ENCODE measurements at regions not wholly inside any gene's neighbourhood (a gene's known extent, or its start where the extent isn't known, plus 50 kb on each side); places are given as distances from the start of the nearest gene placed in this dataset.
A peak's percentile ranks its signal among the peaks of the same experiment; 100 is the strongest.
"Not testable (repeated sequence)": the region's sequence is repeated elsewhere in the genome, so short reads cannot be mapped to it uniquely, and the experiment has no call there.

DNA sequence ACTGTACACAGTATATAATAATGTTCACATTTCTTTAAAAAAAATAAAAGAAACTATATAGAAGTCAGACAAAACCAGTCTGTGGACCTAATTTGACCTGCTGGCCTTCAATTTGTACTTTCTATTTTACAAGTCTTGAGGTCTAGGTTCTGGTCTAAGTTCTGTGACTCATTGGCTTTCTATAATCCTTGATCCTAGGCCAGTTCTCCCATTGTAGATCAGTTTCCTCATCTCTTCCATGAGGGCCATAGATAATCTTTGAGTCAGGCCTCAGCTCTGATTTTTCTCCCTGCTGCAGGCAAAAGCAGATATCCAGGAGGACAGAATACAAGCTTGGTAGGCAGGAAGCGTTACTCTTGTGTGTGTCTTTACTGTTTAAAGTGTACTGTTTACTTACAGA, 603.7 kb upstream of the CAMK1G start:
- DNase-seq: no peak

DNA sequence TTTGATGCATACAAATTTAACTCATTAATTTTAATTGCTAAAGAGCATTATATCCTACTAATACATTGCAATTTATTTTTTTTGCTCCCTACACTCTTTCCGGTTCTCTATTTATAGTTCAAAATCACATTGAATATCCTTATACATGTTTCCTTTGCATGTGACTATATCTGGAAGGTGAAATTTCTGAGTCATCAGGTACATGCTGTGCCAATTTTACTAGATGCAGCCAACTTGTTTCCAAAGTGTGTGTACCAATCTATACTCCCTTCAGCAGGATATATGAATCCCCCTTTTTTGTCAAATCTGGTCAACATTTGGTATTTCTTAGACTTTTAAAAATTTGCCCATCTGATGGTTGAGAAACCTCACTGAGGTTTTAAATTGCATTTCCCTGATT, 602.9 kb upstream of the CAMK1G start:
- no peak for DNase-seq

DNA sequence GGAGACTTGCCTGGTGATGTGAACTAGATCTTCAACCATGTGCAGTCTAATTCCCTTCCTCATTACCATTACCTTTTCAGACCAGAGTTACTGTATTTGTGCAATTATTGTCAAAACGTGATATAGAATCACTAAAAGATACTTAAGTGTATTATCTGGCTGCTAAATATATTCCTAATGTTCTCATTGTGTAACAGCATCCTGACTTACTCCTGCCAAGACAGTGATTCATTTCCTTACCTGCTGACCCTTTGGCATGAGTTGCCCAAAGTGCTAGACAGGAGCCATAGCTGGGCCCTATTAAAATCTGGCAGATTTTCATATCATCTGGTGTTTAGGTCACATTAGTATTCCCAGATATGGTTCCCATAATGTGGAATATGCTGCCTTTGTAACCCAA, 598.3 kb upstream of the CAMK1G start:
- DNase-seq: no peak

DNA sequence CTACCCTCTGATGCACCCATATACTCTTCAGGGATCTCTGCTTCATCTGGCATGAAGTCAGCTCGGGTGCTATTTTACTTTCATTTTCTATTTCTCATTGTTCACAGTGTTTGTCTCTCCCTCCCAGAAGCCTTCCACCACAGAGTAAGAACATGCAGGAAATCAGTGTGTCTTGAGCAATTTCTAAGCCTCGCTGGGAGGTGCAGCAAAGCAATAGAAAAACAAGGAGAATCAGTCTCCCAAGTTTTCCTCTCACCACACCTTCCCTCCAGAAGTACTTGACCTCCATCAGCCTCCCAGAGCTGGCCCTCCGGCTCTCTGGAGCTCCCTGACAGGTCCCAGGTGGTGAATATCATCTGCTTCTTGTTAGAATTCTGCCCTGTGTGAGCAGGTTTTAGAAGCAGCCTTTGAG, 594.7 kb upstream of the CAMK1G start:
- peak; percentile 45 to 47 for DNase-seq

DNA sequence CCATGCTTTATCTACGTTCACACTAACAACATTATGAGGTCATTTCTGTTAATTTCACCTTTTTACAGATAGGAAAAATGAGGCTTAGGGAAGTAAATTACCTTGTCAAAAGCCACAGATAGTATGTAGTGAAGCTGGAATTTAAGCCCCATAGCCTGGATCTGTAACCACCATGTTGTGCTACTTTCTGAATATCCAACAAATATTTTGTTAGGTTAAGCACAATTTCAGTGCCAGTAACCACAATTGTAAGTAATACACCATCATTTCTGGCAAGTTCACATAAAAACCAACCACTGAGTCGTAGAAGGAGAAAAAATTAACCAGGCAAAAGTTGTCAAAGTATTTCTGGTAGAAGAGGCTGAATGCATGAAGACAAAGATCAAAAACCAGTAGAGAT, 593.1 kb upstream of the CAMK1G start:
- DNase-seq: no peak

DNA sequence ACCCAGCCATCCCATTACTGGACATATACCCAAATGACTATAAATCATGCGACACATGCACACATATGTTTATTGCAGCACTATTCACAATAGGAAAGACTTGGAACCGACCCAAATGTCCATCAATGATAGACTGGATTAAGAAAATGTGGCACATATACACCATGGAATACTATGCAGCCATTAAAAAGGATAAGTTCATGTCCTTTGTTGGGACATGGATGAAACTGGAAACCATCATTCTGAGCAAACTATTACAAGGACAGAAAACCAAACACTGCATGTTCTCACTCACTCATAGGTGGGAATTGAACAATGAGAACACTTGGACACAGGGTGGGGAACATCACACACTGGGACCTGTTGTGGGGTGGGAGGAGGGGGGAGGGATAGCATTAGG, 586.5 kb upstream of the CAMK1G start:
- DNase-seq: not testable (repeated sequence)

DNA sequence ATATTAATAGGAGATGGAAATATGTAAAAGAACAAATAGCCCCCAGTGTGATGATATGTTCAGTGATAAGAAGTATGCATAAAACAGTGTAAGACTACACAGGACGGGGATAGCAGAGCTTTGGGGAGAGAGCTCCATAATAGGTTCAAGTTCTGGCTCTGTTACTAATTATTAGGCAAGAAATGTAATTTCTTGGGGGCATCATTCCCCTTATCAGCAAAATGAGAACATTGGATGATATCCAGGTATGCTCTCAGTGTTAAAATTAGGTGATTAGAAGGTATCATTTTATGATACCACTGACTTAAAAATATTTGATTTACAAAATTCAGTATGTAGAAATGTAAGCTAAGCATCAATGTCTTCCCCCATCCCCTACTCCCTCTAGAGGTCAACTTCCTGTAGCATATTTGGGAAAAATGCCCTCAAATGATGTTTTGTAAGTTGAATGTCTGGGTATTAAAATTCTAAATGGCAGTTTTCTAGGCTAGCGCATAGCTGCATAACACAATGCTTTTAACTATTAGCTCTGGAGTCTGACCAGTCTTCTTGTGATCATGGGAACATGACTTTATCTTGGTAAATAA, 585.7 kb upstream of the CAMK1G start:
- no peak for DNase-seq

DNA sequence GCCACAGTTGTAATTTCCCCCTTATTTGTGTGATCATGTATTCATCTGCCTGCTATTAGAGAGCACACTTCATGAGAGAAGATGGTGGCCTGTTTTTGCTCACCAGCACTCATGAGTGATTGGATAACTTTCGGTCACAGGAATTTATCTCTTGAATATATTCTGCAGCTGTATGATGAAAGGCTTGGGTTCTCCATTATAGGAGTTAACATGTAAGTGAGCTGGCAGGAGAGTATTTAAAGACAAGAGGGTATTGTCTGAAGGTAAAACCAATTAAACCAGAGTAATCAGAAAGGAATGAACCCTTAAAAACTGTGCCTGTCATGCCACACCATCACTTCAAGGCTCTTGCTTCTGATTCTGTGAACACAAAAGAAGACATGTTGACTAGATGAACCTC, 574.9 kb upstream of the CAMK1G start:
- no peak for DNase-seq

DNA sequence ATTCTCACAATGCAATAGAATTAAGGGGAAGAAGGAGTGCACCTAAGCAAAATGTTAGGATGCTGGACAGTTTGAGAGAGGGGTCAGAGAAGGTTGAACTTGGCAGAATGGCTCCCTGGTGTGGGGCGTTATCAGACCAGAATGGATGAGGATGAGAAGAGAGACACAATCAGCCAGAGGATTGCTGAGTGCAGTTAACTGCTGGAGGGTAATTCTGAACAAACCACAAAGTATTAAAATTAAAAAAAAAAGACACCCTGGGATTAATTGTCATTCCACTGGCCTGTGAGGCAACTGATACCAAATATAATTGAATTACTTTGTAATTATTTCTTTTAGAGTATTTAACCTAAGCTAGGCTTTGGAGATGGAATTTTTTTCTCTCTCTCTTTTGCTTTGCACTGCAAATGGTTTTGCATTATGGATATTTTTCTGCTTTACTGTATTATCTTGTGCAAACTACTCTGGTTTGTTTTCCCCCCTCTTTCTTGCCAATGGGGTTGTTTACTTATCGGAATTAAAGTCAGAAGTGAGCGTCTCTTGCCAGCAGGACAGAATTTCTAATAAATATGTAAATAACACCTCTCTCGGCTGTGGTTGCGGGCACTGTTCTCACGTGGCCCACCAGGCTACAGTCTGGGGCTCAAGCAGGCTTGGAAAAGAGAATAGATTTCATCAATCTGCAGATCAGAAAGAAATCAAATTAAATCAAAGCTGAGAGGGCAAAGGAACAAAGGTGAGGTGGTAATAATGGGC, 572.9 kb upstream of the CAMK1G start:
- no peak for DNase-seq

DNA sequence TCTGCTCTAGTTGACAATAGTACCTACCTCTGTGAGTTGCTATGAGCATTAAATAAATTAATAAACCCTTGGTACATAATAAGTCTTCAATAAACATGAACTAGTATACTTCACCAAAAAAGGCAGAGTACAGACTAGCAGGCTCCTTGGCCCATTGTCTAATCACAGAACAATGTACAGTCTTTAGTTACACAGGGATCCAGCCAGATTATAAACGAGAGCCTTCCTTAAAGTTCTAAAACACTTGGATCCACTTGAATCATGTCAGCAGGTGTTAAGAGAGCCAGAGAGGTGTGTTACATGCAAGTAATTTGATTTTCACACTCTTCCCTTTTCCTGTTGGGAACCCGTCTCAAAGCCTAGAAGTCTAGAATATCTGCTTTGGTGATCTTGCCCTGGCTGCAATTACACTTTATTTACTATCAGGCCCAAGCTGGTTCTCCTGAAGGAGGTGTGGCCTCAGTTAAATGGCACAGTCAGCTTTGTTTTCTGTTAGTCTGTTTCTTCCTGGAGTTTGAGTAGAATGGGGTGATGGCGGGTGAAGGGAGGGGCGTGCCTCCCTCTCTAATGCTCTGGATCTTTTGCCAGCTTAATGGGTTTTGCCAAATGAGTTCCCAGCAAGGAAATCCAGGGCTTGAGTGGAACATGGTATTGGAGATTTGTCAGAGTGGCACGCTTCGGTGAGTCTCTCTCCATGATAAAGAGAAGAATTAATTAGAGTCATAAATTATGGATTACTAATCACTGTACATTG, 570.9 kb upstream of the CAMK1G start:
- no peak for DNase-seq

DNA sequence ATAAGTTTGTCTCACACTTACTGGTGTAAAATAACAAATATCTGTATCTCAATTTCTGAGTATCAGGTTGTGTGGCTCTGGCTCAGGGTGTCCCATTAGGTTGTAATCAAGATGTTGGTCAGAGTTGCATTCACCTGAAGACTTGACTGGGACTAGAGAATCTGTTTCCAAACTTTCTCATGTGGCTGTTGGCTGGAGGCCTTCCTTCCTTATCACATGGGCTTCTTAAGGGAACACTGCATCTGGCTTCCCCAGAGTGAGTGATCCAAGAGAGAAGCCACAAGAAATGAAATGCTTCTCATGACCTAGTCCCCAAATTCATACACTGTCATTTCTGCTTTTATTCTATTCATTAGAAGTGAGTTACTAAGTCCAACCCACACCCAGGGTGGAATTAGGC, 568.4 kb upstream of the CAMK1G start:
- no peak for DNase-seq

DNA sequence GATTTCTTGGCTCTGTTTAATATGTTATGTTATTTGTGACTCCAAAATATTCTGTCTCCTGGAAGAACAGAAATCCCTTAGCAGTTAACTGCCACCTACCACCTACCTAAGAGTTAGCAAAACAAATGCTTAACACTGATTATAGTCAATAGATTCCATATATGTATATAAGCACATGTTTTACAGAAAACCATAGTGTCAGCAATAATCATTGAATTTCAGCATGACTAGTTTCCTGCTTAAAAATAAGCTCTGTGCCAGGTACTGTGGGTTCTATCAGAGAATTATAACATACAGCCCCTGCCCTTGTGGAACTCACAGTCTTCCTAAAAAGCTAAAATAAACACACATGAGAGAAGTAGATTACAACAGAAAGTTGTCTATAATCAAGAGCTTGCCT, 561.9 kb upstream of the CAMK1G start:
- no peak for DNase-seq

DNA sequence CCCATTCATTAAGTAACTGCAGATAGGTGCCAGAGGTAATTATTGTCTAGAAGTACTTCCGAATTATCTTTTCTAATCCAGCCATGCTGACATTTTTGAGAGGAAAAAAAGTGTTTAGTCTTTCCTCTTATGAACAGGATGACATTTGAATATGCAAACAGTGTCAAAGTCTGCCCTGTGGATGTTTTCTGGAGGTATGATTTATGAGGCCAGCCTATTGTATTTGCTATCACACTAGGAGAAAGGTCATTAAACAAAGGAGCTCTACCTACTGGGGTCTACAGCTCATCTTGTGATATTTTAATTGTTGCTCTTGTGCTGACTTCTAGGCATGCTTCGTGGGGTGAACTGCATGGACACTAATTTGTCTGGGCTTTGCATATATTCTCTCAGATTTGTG, 559.7 kb upstream of the CAMK1G start:
- no peak for DNase-seq

DNA sequence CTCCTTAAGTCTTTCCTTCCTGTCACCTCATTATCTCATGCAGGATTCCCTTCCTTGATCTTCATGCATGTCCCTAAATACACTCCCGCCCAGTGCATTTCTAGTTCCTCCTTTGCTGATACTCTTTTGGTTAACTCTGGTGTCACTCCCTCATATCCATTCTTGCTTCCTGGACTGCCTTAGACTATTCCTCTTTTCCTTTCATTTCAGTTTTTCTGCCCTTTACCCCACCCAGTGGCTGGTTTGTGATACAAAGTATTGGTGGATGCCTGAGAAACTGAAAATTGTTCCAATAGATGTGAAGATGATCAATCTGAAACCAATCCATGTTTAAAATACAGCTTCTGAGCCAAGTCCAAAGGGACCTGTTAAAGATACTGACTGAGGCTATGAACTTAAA, 553.8 kb upstream of the CAMK1G start:
- no peak for DNase-seq

DNA sequence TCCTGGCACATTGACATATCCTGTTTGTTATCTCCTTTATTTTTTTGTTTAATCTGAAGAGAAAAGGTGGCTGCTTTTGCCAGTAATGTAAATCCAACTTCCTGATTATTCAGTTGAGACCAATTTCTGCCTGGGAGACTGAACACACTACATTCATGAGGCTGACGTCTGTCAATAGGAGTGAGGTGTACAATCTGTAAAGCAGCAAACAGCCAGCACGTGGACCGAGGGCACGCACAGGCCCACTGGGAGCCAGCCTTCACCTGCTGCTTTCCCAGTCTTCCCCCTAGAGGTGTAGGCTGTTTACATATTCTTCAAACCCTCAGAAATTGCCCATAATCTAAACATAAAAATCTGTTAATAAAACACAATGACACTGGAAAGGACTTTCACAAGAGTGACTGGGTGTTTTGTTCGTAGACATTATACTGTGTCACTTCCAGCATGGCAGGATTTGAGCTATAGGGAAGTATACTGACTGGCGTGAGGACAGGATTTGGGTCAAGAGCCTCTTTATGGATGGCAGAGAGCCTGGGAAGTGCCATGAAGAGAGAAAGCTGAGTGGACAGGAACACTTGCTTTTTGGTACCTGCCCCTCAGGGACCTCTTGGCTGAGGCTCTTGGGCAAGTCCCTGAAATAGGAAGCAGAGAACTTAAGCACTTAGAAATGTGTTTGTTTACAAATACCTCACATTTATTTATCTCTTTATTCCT, 552.9 kb upstream of the CAMK1G start:
- DNase-seq: no peak

DNA sequence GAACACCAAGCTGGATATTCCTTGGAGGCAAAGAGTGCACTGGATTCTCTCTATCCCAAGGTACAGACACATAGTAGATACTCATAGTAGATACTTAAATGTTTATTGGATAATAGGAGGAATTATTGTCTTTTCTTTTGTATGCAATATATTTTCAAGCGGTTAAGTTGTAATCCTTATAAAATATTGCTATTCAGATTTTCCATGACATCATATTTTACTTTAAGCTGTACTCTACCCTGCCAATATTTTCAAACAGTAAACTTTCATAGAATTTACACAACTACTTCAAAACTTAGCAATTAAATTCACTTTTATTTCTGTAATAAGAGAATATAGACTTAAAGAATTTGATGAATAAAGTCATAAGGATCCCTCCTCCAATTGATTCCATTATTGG, 546.5 kb upstream of the CAMK1G start:
- DNase-seq: no peak

DNA sequence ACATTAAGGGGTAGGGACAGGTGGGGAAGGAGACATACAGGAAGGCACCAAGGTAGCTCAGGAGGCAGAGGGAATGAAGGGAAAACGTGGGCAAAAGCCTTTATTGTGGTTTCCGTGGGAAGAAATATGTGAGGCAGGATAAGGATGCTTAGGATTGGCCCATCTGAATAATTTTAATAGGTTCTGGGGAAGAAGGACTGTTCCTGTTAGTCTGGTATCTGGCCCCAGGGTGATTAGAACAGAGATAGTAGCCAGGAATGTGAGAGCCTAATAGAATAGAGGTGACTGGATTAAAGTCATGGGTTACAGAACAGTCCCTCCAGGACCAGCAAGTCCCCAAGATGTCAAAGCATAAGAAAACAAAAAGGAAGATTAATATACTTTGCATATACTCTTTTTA, 545.2 kb upstream of the CAMK1G start:
- no peak for DNase-seq

DNA sequence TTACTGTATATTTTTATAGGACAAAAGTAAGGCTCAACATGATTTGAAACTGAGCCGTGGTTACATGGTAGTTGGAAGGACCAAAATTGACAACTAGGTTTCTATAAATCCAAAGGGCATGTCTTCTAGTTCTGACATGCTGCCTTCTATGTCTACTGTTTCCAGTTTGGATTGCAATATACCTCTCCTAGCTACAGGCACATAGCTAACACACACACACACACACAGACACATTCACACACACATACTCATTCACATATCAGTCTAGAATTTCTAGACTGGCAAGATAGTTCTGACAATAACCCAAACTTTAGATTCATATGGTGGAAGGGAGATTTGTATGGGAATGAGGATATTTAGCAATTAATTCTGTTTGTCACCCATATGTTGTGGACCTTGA, 544.8 kb upstream of the CAMK1G start:
- DNase-seq: no peak

DNA sequence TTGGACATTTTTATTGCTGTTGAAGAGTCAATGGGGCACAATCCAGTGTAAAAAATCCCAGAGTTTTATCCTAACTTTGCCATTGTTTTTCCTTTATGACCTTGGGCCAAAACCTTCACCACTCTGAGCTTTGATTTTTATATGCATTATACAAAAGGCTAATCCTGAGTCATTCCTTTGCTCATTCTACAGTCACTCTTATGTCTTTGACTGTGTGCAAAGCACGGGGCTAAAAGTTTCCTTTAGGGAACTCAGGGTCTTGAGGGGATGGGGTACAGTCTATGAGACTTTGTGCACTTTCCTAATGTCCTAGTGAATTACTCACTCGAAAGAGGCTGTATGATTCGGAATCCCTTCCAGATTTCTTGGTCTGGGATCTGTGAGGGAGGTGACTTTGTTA, 543.2 kb upstream of the CAMK1G start:
- DNase-seq: no peak

DNA sequence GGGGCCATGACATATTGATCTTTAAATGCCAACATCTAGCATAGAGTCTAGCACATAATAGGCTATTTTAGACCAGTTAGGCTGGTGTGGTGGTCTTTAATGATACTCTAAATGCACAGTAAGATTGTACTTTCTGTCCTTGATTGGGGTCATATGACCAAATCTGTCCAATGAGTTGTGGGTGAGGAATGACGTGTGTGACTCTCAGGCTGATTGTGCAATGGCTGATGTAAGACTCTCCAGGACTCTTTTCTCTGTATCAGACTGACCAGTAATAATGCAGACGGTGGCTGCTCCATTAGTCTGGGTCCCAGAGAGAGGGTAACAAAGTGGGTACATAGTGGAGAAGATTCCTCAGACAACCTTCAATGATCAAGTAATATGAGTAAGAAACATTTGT, 541.6 kb upstream of the CAMK1G start:
- DNase-seq: no peak

DNA sequence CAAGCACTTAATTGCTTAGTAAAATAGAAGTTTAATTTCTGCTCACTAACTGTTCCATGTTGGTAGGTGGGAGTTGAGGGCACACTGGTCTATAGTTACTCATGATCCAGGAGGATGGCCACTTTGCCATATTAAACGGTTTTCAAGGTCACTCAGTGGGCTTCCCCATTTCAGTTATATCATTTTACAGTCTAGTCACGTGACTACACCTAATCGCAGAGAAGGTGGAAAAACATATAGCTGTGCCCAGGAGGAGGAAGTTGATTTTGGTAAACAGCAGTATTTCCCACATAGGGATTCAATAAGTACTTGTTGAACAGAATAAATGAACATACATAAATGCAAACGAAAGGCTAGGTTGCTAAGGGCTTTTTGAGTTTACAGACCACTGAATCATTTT, 541.1 kb upstream of the CAMK1G start:
- DNase-seq: no peak

DNA sequence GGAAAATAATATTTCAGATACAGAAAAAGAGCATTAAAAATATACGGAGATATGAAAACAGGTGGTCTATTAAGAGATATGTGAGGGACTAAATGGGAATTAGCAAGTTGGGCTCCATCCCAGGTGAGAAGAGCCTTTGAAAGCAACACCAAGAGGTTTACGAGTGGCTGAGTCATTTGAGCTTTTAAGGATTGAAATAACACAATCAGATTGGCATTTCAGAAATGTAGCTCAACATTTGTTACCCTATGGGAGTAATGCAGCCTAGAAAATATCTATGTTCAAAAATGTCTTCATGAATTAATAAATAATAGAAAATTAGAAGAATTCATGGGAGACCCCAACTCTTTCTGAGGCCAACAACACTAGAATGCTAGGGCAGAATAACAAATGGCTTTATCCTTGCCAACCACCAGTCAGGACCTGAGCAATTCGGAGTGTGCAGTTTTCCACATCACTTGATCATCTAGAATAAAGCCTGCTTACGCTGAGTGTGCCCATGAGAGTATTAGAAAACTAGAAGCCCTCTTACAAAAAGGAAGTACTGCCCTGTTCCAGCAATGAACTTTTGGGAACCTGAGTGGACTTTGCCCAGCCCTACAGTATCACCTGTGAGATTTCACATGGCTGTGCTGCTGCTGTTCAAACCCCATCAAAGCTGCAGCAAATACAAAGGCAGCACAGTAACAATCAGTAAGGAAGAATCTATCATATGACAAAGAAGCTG, 538.0 kb upstream of the CAMK1G start:
- no peak for DNase-seq

DNA sequence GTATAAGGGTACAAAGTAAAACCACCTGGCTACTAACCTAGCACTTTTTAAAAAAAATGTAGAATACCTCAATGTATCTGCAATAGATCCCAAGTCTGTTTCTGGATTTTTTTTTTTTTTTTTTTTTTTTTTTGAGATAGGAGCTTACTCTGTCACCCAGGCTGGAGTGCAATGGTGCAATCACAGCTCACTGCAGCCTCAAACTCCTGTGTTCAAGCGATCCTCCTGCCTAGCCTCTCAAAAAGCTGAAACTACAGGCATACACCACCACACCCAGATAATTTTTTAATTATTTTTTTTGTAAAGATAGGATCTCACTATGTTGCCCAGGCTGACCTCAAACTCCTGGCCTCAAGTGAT, 537.5 kb upstream of the CAMK1G start:
- DNase-seq: no peak

All from AML-193 (cell line).